SK-N-SH (cell line): ENCODE measurements at regions not wholly inside any gene's neighbourhood (a gene's known extent, or its start where the extent isn't known, plus 50 kb on each side); places are given as distances from the start of the nearest gene placed in this dataset.

Source experiments
- EP300 ChIP-seq, 2 experiments: IDR thresholded peaks; 2 replicates each; pipeline versions ENCODE4 v1.4.0 to v1.6.1; 2012; ENCODE audit warnings: borderline replicate concordance in 1 of 2, low read depth in 1 of 2, low read length in 1 of 2
- EZH2phosphoT487 ChIP-seq: fragments of 200-600 bp; sonication (generic); IDR thresholded peaks from 2 replicates; pipeline ENCODE4 v1.6.1; 2017; ENCODE audit warnings: low read depth, mixed run types, mild to moderate bottlenecking, antibody characterized with exemption, moderate library complexity, borderline replicate concordance
- JUND ChIP-seq: IDR thresholded peaks from 2 replicates; pipeline ENCODE4 v1.4.0; 2012
- MXI1 ChIP-seq: IDR thresholded peaks from 2 replicates; pipeline ENCODE4 v1.6.1; 2012; ENCODE audit warnings: mild to moderate bottlenecking, low read depth, low read length, improper control_type of control experiment
- POLR2AphosphoS5 ChIP-seq: IDR thresholded peaks from 2 replicates; pipeline ENCODE4 v1.6.1; 2012; ENCODE audit warnings: low read depth, low read length
- RCOR1 ChIP-seq: fragments of 150-350 bp; IDR thresholded peaks from 2 replicates; pipeline ENCODE4 v1.6.1; 2017; ENCODE audit warnings: antibody characterized with exemption, low read length
- REST ChIP-seq: IDR thresholded peaks from 2 replicates; pipeline ENCODE4 v1.6.1; 2012; ENCODE audit warnings: mild to moderate bottlenecking, low read depth, low read length, moderate library complexity
- SIN3A ChIP-seq: IDR thresholded peaks from 2 replicates; pipeline ENCODE4 v1.6.1; 2012; ENCODE audit warnings: low read depth, mild to moderate bottlenecking, low read length, moderate library complexity, borderline replicate concordance
- SMC3 ChIP-seq: IDR thresholded peaks from 2 replicates; pipeline ENCODE4 v1.6.1; 2012; ENCODE audit warnings: low read depth, low read length, improper control_type of control experiment
- TEAD4 ChIP-seq: IDR thresholded peaks from 2 replicates; pipeline ENCODE4 v1.4.0; 2012; ENCODE audit warnings: mild to moderate bottlenecking, borderline replicate concordance; ENCODE audit not compliant: insufficient read depth
- YY1 ChIP-seq: IDR thresholded peaks from 2 replicates; pipeline ENCODE4 v1.4.0; 2012; ENCODE audit warnings: low read depth, mild to moderate bottlenecking
- ZBTB33 ChIP-seq: IDR thresholded peaks from 2 replicates; pipeline ENCODE4 v1.4.0; 2012; ENCODE audit warnings: low read depth, borderline replicate concordance
- TF ChIP-seq, protein P1 (sequence below): fragments of 200-600 bp; sonication (generic); IDR thresholded peaks from 2 replicates; pipeline ENCODE4 v1.6.1; 2017; ENCODE audit warnings: antibody characterized with exemption, mild to moderate bottlenecking, moderate library complexity
- TF ChIP-seq, protein P2 (sequence below): IDR thresholded peaks from 2 replicates; pipeline ENCODE4 v1.4.0; 2012; ENCODE audit warnings: low read depth

DNA sequence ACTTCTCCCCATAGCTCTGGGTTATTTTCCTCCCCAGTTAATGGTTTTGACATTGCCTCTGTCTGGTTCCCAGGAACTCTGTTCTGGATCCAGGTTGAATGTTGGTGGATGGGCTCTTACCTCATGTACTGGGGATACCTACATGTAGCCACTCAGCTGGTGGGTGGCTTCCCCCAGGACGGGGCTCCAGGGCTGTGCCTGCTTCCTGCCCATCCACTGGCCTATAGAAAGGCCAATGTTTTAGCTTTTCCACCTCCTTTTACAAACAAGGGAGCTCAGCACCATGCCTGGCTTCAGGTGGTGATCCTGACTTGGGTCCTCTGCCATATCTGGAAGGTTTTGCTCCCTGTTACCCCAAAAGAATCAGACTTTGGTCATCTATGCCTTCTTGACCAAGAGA lies 120.2 kb downstream of the AKAP11 start:
- TF ChIP-seq, protein P1, sequence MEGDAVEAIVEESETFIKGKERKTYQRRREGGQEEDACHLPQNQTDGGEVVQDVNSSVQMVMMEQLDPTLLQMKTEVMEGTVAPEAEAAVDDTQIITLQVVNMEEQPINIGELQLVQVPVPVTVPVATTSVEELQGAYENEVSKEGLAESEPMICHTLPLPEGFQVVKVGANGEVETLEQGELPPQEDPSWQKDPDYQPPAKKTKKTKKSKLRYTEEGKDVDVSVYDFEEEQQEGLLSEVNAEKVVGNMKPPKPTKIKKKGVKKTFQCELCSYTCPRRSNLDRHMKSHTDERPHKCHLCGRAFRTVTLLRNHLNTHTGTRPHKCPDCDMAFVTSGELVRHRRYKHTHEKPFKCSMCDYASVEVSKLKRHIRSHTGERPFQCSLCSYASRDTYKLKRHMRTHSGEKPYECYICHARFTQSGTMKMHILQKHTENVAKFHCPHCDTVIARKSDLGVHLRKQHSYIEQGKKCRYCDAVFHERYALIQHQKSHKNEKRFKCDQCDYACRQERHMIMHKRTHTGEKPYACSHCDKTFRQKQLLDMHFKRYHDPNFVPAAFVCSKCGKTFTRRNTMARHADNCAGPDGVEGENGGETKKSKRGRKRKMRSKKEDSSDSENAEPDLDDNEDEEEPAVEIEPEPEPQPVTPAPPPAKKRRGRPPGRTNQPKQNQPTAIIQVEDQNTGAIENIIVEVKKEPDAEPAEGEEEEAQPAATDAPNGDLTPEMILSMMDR = no peak
- TF ChIP-seq REST = no peak
- no peak for TF ChIP-seq SMC3
- no peak for TF ChIP-seq SIN3A
- no peak for TF ChIP-seq MXI1
- TF ChIP-seq, protein P2, sequence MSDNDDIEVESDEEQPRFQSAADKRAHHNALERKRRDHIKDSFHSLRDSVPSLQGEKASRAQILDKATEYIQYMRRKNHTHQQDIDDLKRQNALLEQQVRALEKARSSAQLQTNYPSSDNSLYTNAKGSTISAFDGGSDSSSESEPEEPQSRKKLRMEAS = no peak
- TF ChIP-seq EP300 (IDR thresholded peaks at IDR 0.05; ENCODE audit: borderline replicate concordance in 1 of 2, low read depth in 1 of 2, low read length in 1 of 2) = no peak
- no peak for TF ChIP-seq TEAD4
- TF ChIP-seq YY1 = no peak
- TF ChIP-seq POLR2AphosphoS5 = no peak
- no peak for TF ChIP-seq RCOR1
- no peak for TF ChIP-seq ZBTB33
- no peak for TF ChIP-seq JUND
- TF ChIP-seq EZH2phosphoT487 = no peak
